Skin of body (tissue), 1 donor: ENCODE measurements at regions not wholly inside any gene's neighbourhood (a gene's known extent, or its start where the extent isn't known, plus 50 kb on each side); places are given as distances from the start of the nearest gene placed in this dataset.

Experiments
- DNase-seq: peaks from one replicate; lab custom pipeline; 2025; lab: John Stamatoyannopoulos, UW

GRCh38 chr4:85257817-85258370 lies 217.1 kb upstream of the ARHGAP24 start:
- DNase-seq, result no peak

DNA sequence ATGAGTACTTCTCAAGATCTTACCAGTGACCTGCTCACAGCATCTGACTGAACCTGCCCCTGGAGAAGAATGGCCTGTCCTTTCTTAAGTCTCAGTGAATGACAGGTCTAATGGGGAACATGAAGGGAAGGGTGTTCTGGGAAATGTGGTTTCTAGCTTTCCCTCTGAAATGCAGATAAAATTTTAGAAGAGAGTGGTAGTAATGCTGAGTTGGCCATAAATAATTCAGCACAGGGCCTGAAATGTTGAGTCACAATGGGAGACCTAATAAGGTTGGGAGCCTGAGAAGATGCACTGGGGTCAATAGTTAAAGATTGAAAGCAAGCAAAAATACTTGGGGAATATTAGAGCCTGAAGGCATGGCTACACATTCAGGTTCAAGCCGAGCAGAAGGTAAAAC lies 214.9 kb upstream of the ARHGAP24 start:
- no peak for DNase-seq

DNA sequence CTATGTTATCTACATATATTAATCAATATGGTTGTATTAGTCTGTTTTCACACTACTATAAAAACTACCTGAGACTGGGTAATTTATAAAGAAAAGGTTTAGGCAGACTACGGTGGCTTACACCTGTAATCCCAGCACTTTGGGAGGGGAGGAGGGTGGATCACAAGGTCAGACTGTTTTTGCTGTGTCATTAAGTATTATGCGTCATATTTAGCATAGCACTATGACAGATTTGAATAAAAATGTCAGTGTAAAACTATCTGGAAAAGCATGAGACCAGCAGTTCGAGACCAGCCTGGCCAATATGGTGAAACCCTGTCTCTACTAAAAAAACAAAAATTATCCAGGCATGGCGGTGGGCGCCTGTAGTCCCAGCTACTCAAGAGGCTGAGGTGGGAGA lies 209.7 kb upstream of the ARHGAP24 start:
- DNase-seq, result no peak

GRCh38 chr4:85268188-85268587 lies 206.8 kb upstream of the ARHGAP24 start:
- no peak for DNase-seq

DNA sequence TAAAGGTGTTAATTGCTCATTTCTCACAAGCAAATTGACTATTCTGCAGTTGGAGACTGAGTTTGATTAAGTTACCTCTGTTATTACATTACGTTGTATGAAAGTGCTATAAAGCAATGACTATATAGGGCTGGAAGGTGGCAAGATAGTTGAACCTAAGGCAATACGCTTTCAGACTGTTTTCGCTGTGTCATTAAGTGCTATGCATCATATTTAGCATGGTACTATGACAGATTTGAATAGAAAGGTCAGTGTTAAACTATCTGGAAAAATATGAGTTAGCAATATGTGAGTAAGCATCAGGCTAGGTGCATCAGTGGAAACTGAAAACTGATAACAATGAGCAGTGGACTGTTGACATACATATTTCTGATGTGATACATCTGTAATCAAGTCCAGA lies 206.0 kb upstream of the ARHGAP24 start:
- no peak for DNase-seq

GRCh38 chr4:85274955-85275354 lies 200.0 kb upstream of the ARHGAP24 start:
- DNase-seq, result no peak

GRCh38 chr4:85280963-85281362 lies 194.0 kb upstream of the ARHGAP24 start:
- DNase-seq, result no peak

DNA sequence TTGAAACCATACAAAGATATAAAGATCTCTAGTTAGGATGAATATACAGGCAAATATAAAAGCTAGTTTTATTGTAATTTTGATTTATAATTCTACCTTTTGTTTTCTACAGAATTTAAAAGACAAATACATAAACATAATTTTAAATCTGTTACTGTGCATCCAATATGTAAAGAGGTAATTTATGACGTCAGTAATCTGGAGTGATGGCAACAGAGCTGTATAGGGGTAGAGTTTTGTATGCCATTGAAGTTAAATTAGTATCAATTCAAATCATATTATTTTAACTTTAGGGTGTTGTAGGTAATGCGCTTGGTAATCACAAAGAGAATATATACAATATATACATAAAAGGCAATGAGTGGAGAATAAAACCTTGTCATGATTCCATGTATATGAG lies 183.7 kb upstream of the ARHGAP24 start:
- DNase-seq, result no peak

DNA sequence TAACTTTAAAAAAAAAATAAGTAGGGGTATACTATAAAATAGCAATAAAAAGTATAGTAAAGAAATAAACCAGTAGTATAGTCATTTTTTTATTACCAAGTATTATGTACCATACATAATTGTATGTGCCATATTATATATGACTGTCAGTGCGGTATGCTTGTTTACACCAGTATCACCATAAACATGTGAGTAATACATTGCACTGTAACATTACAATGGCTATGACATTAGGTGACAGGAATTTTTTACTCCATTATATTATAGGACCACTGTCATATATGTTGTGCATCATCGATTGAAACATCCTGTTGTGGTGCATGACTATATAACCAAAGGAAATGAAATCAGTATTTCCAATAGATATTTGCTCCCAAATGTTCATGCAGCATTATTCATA lies 176.9 kb upstream of the ARHGAP24 start:
- DNase-seq, result no peak

DNA sequence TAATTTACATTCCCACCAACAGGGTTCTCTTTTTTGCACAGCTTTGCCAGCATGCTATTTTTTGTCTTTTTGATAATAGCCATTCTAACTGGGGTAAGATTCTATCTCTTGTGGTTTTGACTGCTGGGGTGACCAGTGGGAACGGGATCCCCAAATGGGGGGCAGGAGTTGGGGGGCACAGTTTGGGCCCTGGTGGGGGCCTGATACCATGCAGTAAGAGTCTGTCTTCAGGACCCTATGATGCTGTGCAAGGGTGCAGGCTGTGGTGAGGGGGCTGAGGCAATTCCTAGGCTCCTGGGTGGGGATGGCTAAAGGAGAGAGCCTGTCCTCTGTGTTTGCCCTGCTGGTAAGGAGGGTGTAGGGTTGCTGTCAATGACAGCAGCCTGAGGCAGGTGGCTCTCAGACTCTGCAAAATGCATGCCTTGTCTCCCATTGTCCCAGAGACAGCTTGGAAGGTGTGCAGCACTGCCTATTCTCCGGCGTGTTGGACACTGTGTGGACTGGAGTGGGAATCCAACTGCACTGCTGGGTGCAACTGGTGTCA lies 172.7 kb upstream of the ARHGAP24 start:
- DNase-seq, result no peak

DNA sequence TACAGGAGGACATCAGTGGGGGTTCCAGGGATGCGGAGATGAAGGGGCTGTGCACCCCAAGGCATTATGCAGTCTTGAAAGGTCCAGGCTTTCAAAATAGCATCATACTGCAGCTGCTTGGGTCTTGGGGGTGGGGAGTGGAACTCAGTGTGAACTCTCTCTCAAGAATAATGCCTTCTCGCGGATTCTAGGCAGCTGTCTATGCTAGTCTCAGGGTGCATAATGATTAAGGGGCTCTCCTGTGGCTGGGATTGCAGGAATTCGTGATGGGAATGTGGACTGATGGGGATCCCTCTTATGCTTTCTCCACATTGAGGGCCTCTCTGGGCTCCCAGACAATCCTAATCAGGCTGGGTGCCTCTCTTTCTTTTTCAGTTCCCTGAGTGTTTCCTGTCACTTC lies 172.2 kb upstream of the ARHGAP24 start:
- no peak for DNase-seq

GRCh38 chr4:85318415-85318814 lies 156.5 kb upstream of the ARHGAP24 start:
- DNase-seq, result no peak

DNA sequence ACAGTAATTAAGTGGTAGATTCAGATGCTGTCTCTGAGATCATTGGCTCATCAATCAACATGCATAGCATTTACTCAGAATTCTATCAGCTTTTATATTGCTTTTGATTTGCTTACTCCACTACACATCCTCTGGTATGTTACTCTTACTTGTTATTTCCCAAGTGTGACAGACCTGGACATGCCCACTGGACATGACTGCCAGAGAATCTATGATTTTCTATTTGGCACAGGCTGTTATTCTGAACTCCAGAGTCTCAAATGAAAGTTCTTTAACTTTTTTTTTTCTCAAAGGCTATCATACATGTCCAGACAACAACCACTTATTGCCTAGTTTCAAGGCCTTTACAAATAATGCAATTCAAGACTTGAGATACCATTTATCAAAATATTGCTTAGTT lies 116.1 kb upstream of the ARHGAP24 start:
- DNase-seq, result no peak

GRCh38 chr4:85362550-85362949 lies 112.4 kb upstream of the ARHGAP24 start:
- no peak for DNase-seq

DNA sequence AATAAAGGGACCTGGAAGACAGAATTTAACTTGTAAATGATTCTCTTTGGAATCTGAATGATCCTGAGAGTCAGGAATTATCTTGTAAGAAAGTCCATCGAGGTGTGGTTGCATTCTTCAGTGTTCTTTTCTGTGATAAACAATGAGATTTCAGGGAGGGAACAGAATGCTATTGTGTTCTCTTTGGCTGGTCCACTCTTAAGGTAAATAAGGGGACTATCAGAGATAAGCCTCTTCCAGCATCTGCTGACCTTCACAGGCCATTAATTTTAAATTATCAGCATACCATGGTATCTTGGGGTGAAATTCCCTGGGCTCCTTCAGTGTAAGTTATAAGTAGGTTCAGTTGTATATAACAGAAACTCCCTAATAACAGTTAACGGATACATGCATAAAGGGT lies 107.1 kb upstream of the ARHGAP24 start:
- DNase-seq, result no peak

DNA sequence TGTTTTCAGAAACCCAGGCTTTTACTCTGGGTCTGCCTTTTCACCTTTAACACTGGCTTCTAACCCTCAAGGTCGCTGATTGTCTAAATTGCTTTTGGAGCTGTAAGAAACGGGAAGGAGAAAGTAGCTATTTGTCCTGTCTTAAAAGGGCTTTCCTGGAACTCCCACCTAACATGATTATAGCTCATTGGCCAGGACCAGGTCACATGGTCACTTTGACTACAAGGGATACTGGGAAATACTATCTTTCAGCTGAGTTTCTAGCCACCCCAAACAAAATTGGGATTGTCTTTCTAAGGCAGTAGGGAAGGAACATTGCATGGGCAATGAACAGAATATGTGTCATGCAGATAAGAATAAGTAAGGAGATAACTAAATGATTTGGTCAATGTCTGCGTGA lies 106.7 kb upstream of the ARHGAP24 start:
- DNase-seq, result no peak

- no peak for DNase-seq
Observed at GRCh38 chr4:85368932-85369331, 106.0 kb upstream of the ARHGAP24 start.

DNA sequence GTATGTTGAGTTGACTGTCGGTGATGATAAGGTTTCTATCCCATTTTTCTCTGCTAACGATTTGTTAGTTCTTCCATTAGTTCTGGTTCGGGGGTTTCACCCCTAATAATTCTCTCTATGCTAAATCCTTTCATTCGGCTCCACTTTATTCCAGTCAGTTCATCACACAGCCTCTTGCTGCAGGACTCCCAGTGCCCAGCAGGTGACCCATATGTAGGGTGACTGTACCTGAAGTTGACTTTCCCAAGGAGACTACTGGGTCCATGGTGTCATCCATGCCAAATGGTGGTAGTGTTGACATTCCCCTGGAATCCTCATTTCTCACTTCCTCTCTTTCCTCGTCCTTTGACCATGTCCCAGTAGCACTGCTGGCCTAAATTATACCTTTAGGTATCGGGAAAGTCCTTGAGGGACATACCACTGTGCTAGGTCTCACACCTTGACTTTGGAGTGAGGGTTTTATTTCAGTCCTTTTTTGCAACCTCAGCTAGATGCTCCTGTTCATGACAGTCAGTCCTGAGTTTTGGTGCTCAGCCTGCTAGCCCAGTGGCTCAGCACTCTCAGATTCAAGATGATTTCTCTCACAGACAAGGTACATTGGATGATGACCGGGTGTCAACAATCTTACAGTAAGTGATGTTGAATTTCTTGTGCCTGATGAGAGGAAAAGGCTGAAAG lies 105.1 kb upstream of the ARHGAP24 start:
- no peak for DNase-seq

DNA sequence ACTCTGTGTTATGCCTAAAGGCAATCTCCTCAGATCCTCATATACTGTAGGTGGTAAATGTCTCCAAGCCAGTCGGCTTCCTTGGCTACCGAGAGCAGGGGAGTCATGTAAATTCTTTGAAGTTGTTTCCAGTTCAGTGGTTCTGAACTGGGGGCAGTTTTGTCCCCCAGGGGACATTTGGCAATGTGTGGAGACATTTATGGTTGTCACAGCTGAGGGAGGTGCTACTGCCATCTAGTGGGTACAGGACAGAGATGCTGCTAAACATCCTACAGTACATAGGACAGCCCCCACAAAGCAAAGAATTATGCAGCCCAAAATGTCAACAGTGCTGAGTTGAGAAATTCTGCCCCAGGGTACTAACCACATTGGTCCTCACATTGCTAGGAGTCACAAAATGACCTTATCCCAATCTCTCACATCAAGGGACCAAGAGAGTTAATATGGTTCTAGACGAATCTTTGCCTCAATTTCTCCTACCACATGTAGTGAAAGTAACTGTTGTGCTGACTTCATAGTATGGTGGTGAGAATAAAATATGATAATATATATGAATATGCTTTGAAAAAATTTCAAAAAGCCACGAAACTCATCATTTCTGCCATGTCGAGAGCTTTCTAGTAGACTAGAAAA lies 104.4 kb upstream of the ARHGAP24 start:
- DNase-seq, result peak; percentile 27

GRCh38 chr4:85372966-85373365 lies 102.0 kb upstream of the ARHGAP24 start:
- no peak for DNase-seq

- no peak for DNase-seq
Observed at GRCh38 chr4:85376285-85376684, 98.7 kb upstream of the ARHGAP24 start.

- no peak for DNase-seq
Observed at GRCh38 chr4:85381968-85382367, 93.0 kb upstream of the ARHGAP24 start.

DNA sequence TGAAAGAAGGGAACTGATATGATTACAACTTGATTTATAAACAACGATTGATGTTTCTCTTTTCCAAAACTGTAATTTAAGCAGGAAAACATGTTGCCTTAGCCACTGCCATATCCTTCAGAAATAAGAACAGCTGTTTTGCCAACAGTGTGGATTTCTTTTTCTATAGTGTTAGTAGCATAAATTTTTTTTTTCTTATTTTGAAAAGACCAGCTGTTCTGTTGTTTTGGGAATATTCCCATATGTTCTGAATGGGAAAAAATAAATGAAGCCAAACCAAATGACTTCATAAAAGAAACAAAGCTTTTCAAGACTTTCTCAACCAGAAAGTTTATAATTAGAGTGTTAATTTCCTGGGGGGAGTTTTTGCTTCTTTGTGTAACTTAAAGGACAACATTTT lies 83.9 kb upstream of the ARHGAP24 start:
- DNase-seq, result peak; percentile 90
